K562 (cell line): ENCODE measurements at regions not wholly inside any gene's neighbourhood (a gene's known extent, or its start where the extent isn't known, plus 50 kb on each side); places are given as distances from the start of the nearest gene placed in this dataset.

Source experiments
- ETS2 ChIP-seq: IDR thresholded peaks from 2 replicates; pipeline ENCODE4 v1.6.1; 2016; ENCODE audit warnings: borderline replicate concordance, missing genetic modification characterization, mild to moderate bottlenecking, moderate library complexity, missing compliant biosample characterization; ENCODE audit not compliant: poor library complexity, severe bottlenecking
- KDM4B ChIP-seq, 2 experiments: fragments of 450-650 bp in 1 of 2; sonication (generic) in 1 of 2; IDR thresholded peaks; 2 replicates each; pipeline ENCODE4 v1.6.1; 2016 to 2017; ENCODE audit warnings: borderline replicate concordance in 2 of 2, antibody characterized with exemption in 1 of 2, low read depth in 1 of 2, mild to moderate bottlenecking in 1 of 2
- KLF16 ChIP-seq: IDR thresholded peaks from 2 replicates; pipeline ENCODE4 v1.6.1; 2016; ENCODE audit warnings: antibody characterized with exemption
- RBM25 ChIP-seq: fragments of 200-400 bp; formaldehyde crosslinking; IDR thresholded peaks from 2 replicates; pipeline ENCODE4 v1.6.1; 2018; ENCODE audit warnings: low read length, low read depth, moderate library complexity; ENCODE audit not compliant: severe bottlenecking
- XRCC5 ChIP-seq: fragments of 200-400 bp; formaldehyde crosslinking; IDR thresholded peaks from 2 replicates; pipeline ENCODE4 v1.6.1; 2017; ENCODE audit warnings: low read depth, mild to moderate bottlenecking, low read length
- ZKSCAN8 ChIP-seq: fragments of 200-800 bp; sonication (Bioruptor generic); IDR thresholded peaks from 2 replicates; pipeline ENCODE4 v1.6.1; 2016; ENCODE audit warnings: missing genetic modification characterization, missing compliant biosample characterization
- ZNF586 ChIP-seq: fragments of 450-650 bp; formaldehyde crosslinking; conservative IDR thresholded peaks from 2 replicates; pipeline ENCODE4 v1.4.0; 2020; ENCODE audit warnings: mild to moderate bottlenecking, moderate library complexity
- TF ChIP-seq, protein P1 (sequence below), 2 experiments: fragments of 250-450 bp in 1 of 2; fragments of 450-650 bp in 1 of 2; sonication (Bioruptor Pico) in 1 of 2; IDR thresholded peaks; 2 replicates each; pipeline versions ENCODE4 v1.6.1 to v1.8.0; 2016 to 2021; ENCODE audit warnings: mild to moderate bottlenecking in 2 of 2, moderate library complexity in 2 of 2, missing compliant biosample characterization in 1 of 2, missing genetic modification characterization in 1 of 2
- TF ChIP-seq, protein P2 (sequence below): fragments of 250-450 bp; sonication (Bioruptor Pico); IDR thresholded peaks from 2 replicates; pipeline ENCODE4 v1.5.0; 2022; ENCODE audit warnings: mild to moderate bottlenecking

DNA sequence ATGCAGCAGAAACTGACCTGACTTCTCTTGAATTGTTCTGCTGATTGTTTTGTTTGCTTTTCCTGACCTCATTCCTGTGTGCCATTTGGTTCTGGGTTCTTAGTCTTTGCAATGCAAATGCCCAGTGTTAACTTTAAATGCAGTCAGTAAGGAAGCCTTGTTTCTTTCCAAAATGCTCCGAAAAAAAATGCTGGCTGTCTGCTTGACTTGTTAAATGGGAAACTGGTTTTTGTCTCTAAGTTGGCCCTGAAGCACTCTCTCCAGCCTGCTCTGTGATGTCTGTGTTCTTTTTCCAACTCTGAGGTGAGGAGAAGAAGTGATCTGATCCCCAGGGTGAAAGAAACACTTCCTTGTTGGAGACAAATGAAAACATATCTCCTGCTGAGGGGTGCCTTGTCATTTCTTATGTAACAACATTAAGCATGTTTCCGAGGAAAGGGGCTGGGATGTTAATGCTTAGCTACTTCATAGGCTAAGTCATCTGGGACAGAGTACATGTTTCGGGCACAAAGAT, 256.3 kb upstream of the ADGRL4 start (continued):
- TF ChIP-seq ZKSCAN8 (CRISPR knock-in tag) = no peak
- no peak for TF ChIP-seq KLF16
- no peak for TF ChIP-seq ETS2 (tag)
- no peak for TF ChIP-seq KDM4B (IDR thresholded peaks at IDR 0.05; ENCODE audit: borderline replicate concordance in 2 of 2, low read depth in 1 of 2)
- no peak for TF ChIP-seq RBM25
- TF ChIP-seq, protein P1, sequence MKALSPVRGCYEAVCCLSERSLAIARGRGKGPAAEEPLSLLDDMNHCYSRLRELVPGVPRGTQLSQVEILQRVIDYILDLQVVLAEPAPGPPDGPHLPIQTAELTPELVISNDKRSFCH (CRISPR knock-in tag; IDR thresholded peaks at IDR 0.05) = no peak
- TF ChIP-seq, protein P1 (tag; IDR thresholded peaks at IDR 0.05) = no peak
- TF ChIP-seq, protein P2, sequence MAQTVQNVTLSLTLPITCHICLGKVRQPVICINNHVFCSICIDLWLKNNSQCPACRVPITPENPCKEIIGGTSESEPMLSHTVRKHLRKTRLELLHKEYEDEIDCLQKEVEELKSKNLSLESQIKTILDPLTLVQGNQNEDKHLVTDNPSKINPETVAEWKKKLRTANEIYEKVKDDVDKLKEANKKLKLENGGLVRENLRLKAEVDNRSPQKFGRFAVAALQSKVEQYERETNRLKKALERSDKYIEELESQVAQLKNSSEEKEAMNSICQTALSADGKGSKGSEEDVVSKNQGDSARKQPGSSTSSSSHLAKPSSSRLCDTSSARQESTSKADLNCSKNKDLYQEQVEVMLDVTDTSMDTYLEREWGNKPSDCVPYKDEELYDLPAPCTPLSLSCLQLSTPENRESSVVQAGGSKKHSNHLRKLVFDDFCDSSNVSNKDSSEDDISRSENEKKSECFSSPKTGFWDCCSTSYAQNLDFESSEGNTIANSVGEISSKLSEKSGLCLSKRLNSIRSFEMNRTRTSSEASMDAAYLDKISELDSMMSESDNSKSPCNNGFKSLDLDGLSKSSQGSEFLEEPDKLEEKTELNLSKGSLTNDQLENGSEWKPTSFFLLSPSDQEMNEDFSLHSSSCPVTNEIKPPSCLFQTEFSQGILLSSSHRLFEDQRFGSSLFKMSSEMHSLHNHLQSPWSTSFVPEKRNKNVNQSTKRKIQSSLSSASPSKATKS (CRISPR knock-in tag) = no peak
- no peak for TF ChIP-seq XRCC5
- TF ChIP-seq ZNF586 (CRISPR knock-in tag) = no peak
